ENCODE measurements at regions not wholly inside any gene's neighbourhood (a gene's known extent, or its start where the extent isn't known, plus 50 kb on each side); places are given as distances from the start of the nearest gene placed in this dataset.

DNA sequence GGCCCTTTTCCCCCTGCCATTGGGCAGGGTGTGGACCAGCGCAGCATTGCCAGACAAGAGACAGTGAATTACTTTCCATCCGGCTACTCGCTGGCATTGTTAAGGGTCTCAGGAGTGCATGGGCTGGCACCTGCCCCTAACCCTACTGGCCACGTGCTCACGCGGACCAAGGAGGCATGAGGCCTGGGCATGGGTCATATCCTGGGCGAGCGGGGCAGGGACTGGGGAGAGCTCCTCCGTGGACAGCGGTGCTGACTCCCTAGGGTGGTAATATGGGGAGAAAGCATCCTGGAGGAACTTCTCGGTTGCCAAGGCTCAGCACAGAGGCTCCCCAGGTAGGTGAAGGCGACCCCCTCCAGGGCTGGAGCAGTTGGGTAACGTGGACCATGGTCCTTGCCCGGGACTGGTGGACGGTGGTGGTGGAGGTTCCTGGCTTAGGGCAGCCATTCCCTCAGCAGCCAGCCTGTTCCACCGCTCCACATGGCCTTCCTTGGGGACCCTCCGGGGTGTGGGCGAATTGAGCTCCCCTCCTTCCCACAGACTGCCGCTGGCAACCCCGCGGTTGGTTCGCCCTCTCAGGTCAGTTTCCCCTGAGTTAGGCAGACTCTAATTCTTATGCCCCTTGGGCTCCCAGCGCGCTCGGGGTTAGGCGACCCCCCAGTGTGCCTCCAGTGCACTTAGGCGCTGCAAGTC is 465.1 kb downstream of the SLITRK5 start:
- no peak for DNase-seq
- no peaks in the 10 kb centered on the region for H4K20me1 ChIP-seq (ENCODE audit: insufficient read depth, low read depth, low read length)
- no peaks in the 10 kb centered on the region for H3K79me2 ChIP-seq (ENCODE audit: low read length)
- H3K4me3 ChIP-seq (ENCODE audit: low read length) = no peak overlapping the region
- H3K4me2 ChIP-seq (ENCODE audit: low read depth, low read length, poor library complexity, severe bottlenecking) = no peak overlapping the region
- H3K9ac ChIP-seq (ENCODE audit: low read length) = no peak overlapping the region
- no peaks in the 10 kb centered on the region for H3K36me3 ChIP-seq (ENCODE audit: insufficient read depth, low read length)
- 0 out of 2 replicates have a peak, but pooled peaks cover 5% of the 10 kb centered on the region for H3K4me1 ChIP-seq (ENCODE audit: low read length)
- H3K9me3 ChIP-seq (ENCODE audit: low read length) = no peaks in the 10 kb centered on the region; the same call in 1 of the 2 replicates
- no peaks in the 10 kb centered on the region for H3K9me2 ChIP-seq (replicated peaks; ENCODE audit: insufficient read depth, low read length)
- H2AFZ ChIP-seq (ENCODE audit: low read length) = no peak overlapping the region
- no peak overlapping the region for H3K27ac ChIP-seq (ENCODE audit: low read length)
- H3K27me3 ChIP-seq (ENCODE audit: low read length) = no peaks in the 10 kb centered on the region

DNA sequence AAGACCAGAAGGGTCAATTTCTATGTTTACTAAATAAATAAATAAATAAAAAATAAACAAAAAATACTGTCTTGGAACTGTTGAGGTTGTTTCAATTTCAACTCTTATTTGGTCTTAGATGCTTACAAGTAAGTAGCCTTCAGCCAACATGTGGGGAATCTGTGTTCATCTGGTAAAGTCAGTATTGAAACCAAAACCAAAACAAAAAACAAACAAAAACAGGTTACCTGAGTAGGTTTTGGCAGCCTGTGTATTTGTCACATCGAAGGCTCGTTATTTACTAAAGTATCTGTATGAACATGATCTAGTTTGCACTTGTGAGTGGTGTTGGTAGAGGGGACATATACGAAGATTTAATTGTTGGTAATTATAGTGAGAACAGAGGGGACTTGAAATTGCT is 471.5 kb downstream of the SLITRK5 start:
- no peak overlapping the region for H3K4me2 ChIP-seq (ENCODE audit: low read depth, low read length, poor library complexity, severe bottlenecking)
- H3K9me3 ChIP-seq (ENCODE audit: low read length) = no peaks in the 10 kb centered on the region
- no peaks in the 10 kb centered on the region for H4K20me1 ChIP-seq (ENCODE audit: insufficient read depth, low read depth, low read length)
- H3K4me1 ChIP-seq (ENCODE audit: low read length) = peaks cover 23% of the 10 kb centered on the region
- H3K4me3 ChIP-seq (ENCODE audit: low read length) = no peak overlapping the region
- 0 out of 2 replicates have a peak overlapping the region, but pooled peaks have one; percentile 49 for H2AFZ ChIP-seq (ENCODE audit: low read length)
- H3K9me2 ChIP-seq (replicated peaks; ENCODE audit: insufficient read depth, low read length) = no peaks in the 10 kb centered on the region
- H3K27me3 ChIP-seq (ENCODE audit: low read length) = no peaks in the 10 kb centered on the region
- no peaks in the 10 kb centered on the region for H3K79me2 ChIP-seq (ENCODE audit: low read length)
- no peak overlapping the region for H3K9ac ChIP-seq (ENCODE audit: low read length)
- DNase-seq = no peak
- H3K36me3 ChIP-seq (ENCODE audit: insufficient read depth, low read length) = no peaks in the 10 kb centered on the region
- H3K27ac ChIP-seq (ENCODE audit: low read length) = no peak overlapping the region

DNA sequence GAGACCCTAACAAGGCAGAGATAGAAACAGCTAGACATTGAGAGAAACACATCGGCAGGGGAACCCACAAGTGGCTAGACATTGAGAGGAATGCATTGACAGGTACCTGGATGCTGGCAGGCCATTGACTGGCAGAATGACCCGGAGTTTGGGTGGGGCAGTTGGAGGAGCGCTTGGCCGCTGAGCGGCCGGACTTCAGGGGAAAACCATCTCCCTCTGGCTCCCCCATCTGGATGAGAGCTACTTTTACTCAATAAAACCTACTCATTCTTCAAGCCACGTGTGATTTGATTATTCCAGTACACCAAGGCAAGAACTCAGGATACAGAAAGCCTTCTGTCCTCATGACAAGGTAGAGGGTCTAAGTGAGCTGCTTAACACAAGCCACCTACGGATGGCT is 473.4 kb downstream of the SLITRK5 start:
- H3K36me3 ChIP-seq (ENCODE audit: insufficient read depth, low read length) = no peaks in the 10 kb centered on the region; the same call in 1 of the 2 replicates
- no peak overlapping the region for H3K27ac ChIP-seq (ENCODE audit: low read length)
- H3K79me2 ChIP-seq (ENCODE audit: low read length) = no peaks in the 10 kb centered on the region
- H3K9me2 ChIP-seq (replicated peaks; ENCODE audit: insufficient read depth, low read length) = no peaks in the 10 kb centered on the region
- H2AFZ ChIP-seq (ENCODE audit: low read length) = peak overlapping the region; percentile 52
- no peaks in the 10 kb centered on the region for H3K9me3 ChIP-seq (ENCODE audit: low read length)
- H3K27me3 ChIP-seq (ENCODE audit: low read length) = no peaks in the 10 kb centered on the region
- peak overlapping the region; percentile 66 for H3K4me2 ChIP-seq (ENCODE audit: low read depth, low read length, poor library complexity, severe bottlenecking)
- no peak for DNase-seq
- H3K4me1 ChIP-seq (ENCODE audit: low read length) = peaks cover 23% of the 10 kb centered on the region
- peak overlapping the region; percentile 57 for H3K9ac ChIP-seq (ENCODE audit: low read length)
- peak overlapping the region; percentile 62 for H3K4me3 ChIP-seq (ENCODE audit: low read length)
- no peaks in the 10 kb centered on the region for H4K20me1 ChIP-seq (ENCODE audit: insufficient read depth, low read depth, low read length)

DNA sequence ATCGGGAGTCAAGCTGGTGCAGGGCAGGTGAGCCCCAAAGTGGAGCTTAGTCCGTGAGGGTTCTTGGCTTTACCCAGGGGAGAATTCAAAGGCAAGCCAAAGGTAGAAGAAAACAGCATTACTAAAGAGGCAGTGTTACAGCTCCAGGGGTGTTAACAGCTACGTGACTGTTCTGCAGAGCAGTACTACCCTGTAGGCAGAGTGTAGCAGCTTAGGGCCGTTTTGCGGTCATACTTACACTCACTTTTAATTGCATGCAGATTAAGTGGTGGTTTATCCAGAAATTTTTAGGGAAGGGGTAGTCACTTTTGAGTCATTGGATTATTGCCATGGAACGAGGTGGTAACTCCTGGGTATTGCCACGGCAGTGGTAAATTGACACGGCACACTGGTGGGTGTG is 482.2 kb downstream of the SLITRK5 start:
- H3K9me3 ChIP-seq (ENCODE audit: low read length) = no peaks in the 10 kb centered on the region
- no peak overlapping the region for H3K4me2 ChIP-seq (ENCODE audit: low read depth, low read length, poor library complexity, severe bottlenecking)
- no peak overlapping the region for H3K4me3 ChIP-seq (ENCODE audit: low read length)
- no peaks in the 10 kb centered on the region for H4K20me1 ChIP-seq (ENCODE audit: insufficient read depth, low read depth, low read length)
- H3K27me3 ChIP-seq (ENCODE audit: low read length) = no peaks in the 10 kb centered on the region
- H3K4me1 ChIP-seq (ENCODE audit: low read length) = no peaks in the 10 kb centered on the region
- no peaks in the 10 kb centered on the region for H3K9me2 ChIP-seq (replicated peaks; ENCODE audit: insufficient read depth, low read length)
- no peaks in the 10 kb centered on the region; the same call in 1 of the 2 replicates for H3K36me3 ChIP-seq (ENCODE audit: insufficient read depth, low read length)
- no peaks in the 10 kb centered on the region for H3K79me2 ChIP-seq (ENCODE audit: low read length)
- 0 out of 2 replicates have a peak overlapping the region, but pooled peaks have one; percentile 26 for H2AFZ ChIP-seq (ENCODE audit: low read length)
- no peak overlapping the region for H3K9ac ChIP-seq (ENCODE audit: low read length)
- no peak for DNase-seq
- no peak overlapping the region for H3K27ac ChIP-seq (ENCODE audit: low read length)

DNA sequence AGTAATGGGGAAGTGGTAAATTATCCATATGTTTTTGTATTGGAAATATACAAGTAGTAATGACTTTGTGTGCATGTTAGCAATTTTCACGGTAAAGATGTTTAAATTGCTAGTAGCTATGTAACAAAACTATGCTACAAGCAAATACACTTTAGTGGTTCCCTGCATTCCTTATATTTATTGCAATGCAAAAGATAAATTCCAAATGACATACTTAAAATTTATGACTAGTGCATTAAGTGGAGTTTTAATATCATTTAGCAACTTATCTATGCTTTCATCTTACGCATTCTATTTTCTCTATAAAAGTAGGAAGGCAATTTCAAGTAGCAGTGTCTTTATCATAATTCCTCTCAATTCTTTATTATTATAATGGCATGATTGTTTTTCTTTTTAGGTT is 482.8 kb downstream of the SLITRK5 start:
- Histone ChIP-seq H3K9me2 (replicated peaks; ENCODE audit: insufficient read depth, low read length) (no peaks in the 10 kb centered on the region), H3K9me3 (ENCODE audit: low read length) (no peaks in the 10 kb centered on the region), H3K27me3 (ENCODE audit: low read length) (no peaks in the 10 kb centered on the region), H2AFZ (ENCODE audit: low read length) (no peak overlapping the region), H3K4me1 (ENCODE audit: low read length) (no peaks in the 10 kb centered on the region), H3K9ac (ENCODE audit: low read length) (no peak overlapping the region), H4K20me1 (ENCODE audit: insufficient read depth, low read depth, low read length) (no peaks in the 10 kb centered on the region), H3K4me3 (ENCODE audit: low read length) (no peak overlapping the region), H3K27ac (ENCODE audit: low read length) (no peak overlapping the region), H3K4me2 (ENCODE audit: low read depth, low read length, poor library complexity, severe bottlenecking) (no peak overlapping the region), H3K36me3 (ENCODE audit: insufficient read depth, low read length) (no peaks in the 10 kb centered on the region), H3K79me2 (ENCODE audit: low read length) (no peaks in the 10 kb centered on the region)
- no peak for DNase-seq

DNA sequence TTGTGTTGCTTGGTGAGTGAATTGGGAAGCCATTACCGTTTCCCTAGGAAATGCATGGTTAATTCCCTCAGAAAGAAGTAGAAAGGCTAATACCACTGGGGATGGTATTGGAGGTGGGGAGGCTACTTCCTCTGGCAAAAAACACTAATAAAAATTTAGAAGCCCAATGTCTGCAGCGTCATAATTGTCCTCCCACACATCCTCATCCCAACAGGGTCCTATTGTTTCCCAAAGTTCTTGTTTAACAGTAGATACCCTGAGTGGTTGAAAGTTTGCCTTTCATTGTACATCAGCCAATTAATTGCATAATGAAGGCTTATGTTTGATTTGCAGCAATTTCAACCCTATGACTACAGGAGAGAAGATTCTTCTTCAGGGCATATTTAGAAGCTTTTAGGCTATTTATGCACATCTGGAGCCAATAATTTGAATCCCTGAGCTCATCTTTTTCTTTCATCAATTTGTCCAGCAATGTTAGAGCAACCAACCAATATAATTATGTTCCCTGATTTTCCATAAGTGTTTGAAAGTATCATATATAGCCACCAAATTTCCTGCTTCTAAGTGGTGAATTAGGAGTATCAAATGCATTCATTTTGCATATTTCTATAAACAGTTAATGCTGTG is 491.0 kb downstream of the SLITRK5 start:
- Histone ChIP-seq H3K9me2 (replicated peaks; ENCODE audit: insufficient read depth, low read length) (no peaks in the 10 kb centered on the region), H3K79me2 (ENCODE audit: low read length) (no peaks in the 10 kb centered on the region), H4K20me1 (ENCODE audit: insufficient read depth, low read depth, low read length) (no peaks in the 10 kb centered on the region), H3K4me1 (ENCODE audit: low read length) (no peaks in the 10 kb centered on the region), H3K4me2 (ENCODE audit: low read depth, low read length, poor library complexity, severe bottlenecking) (no peak overlapping the region), H3K27me3 (ENCODE audit: low read length) (no peaks in the 10 kb centered on the region), H3K9ac (ENCODE audit: low read length) (no peak overlapping the region), H3K9me3 (ENCODE audit: low read length) (no peaks in the 10 kb centered on the region), H3K36me3 (ENCODE audit: insufficient read depth, low read length) (no peaks in the 10 kb centered on the region), H3K4me3 (ENCODE audit: low read length) (no peak overlapping the region), H3K27ac (ENCODE audit: low read length) (no peak overlapping the region), H2AFZ (ENCODE audit: low read length) (no peak overlapping the region)
- no peak for DNase-seq

DNA sequence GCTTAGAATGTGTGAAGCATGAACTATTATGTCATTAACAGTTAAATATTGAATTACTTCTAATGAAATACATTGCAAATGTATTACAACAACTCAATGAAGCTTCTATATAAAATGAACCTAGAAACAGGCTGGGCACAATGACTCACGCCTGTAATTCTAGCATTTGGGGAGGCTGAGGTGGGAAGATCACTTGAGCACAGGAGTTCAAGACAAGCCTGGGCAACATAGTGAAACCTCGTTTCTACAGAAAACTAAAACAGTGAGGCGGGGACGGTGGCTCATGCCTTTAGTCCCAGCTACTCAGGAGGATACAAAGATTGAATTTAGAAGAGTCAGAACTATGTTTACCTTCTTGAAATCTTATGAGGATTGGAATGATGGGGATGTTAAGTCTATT is 505.1 kb downstream of the SLITRK5 start:
- no peak overlapping the region for H3K27ac ChIP-seq (ENCODE audit: low read length)
- no peaks in the 10 kb centered on the region for H3K9me3 ChIP-seq (ENCODE audit: low read length)
- H3K4me1 ChIP-seq (ENCODE audit: low read length) = peaks cover 9% of the 10 kb centered on the region; the same call in 1 of the 2 replicates
- no peak for DNase-seq
- H3K4me2 ChIP-seq (ENCODE audit: low read depth, low read length, poor library complexity, severe bottlenecking) = no peak overlapping the region
- no peak overlapping the region for H3K4me3 ChIP-seq (ENCODE audit: low read length)
- no peaks in the 10 kb centered on the region for H3K36me3 ChIP-seq (ENCODE audit: insufficient read depth, low read length)
- no peaks in the 10 kb centered on the region for H4K20me1 ChIP-seq (ENCODE audit: insufficient read depth, low read depth, low read length)
- H3K9me2 ChIP-seq (replicated peaks; ENCODE audit: insufficient read depth, low read length) = no peaks in the 10 kb centered on the region
- H3K79me2 ChIP-seq (ENCODE audit: low read length) = no peaks in the 10 kb centered on the region
- H3K27me3 ChIP-seq (ENCODE audit: low read length) = no peaks in the 10 kb centered on the region
- H3K9ac ChIP-seq (ENCODE audit: low read length) = no peak overlapping the region
- H2AFZ ChIP-seq (ENCODE audit: low read length) = peak overlapping the region; percentile 49; the same call in 1 of the 2 replicates

DNA sequence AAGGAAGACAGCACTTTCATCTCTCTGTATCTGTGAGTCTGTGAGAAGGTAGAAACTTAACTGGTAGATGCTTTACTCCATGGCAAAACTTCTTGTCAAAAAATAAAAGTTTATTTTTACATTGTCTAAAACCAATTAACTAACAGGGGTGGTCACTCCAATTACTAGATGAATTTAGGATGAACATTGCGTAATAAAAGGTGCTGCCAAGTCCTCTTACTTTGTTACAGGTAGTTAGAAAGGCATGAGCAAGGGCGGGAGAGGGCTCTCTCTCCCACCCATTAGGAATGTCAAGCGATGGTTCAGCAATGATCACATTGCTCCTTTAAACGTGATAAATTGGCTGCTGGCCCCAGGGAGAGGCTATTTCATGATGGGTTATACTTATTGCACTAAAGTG is 512.3 kb downstream of the SLITRK5 start:
- no peak overlapping the region for H2AFZ ChIP-seq (ENCODE audit: low read length)
- no peaks in the 10 kb centered on the region for H3K79me2 ChIP-seq (ENCODE audit: low read length)
- H4K20me1 ChIP-seq (ENCODE audit: insufficient read depth, low read depth, low read length) = no peaks in the 10 kb centered on the region
- H3K27ac ChIP-seq (ENCODE audit: low read length) = no peak overlapping the region
- no peak for DNase-seq
- H3K9ac ChIP-seq (ENCODE audit: low read length) = no peak overlapping the region
- no peaks in the 10 kb centered on the region for H3K27me3 ChIP-seq (ENCODE audit: low read length)
- no peaks in the 10 kb centered on the region for H3K9me3 ChIP-seq (ENCODE audit: low read length)
- no peaks in the 10 kb centered on the region for H3K4me1 ChIP-seq (ENCODE audit: low read length)
- H3K4me3 ChIP-seq (ENCODE audit: low read length) = no peak overlapping the region
- H3K36me3 ChIP-seq (ENCODE audit: insufficient read depth, low read length) = no peaks in the 10 kb centered on the region
- no peaks in the 10 kb centered on the region for H3K9me2 ChIP-seq (replicated peaks; ENCODE audit: insufficient read depth, low read length)
- H3K4me2 ChIP-seq (ENCODE audit: low read depth, low read length, poor library complexity, severe bottlenecking) = no peak overlapping the region
